H1 (cell line): ENCODE measurements at regions not wholly inside any gene's neighbourhood (a gene's known extent, or its start where the extent isn't known, plus 50 kb on each side); places are given as distances from the start of the nearest gene placed in this dataset.

Experiments
- EGR1 ChIP-seq: IDR thresholded peaks from 2 replicates; pipeline ENCODE4 v1.6.1; 2011; ENCODE audit warnings: low read depth, low read length, borderline replicate concordance
- GTF2F1 ChIP-seq: IDR thresholded peaks from 2 replicates; pipeline ENCODE4 v1.6.1; 2012; ENCODE audit warnings: low read depth, low read length, improper control_type of control experiment, borderline replicate concordance
- HDAC2 ChIP-seq, 2 experiments: fragments of 300-600 bp in 1 of 2; sonication (generic) in 1 of 2; IDR thresholded peaks; 2 replicates each; pipeline ENCODE4 v1.6.1; 2011 to 2012; ENCODE audit warnings: low read depth in 2 of 2, low read length in 2 of 2, mild to moderate bottlenecking in 2 of 2, moderate library complexity in 2 of 2, borderline replicate concordance in 1 of 2, inconsistent platforms in 1 of 2
- HDAC6 ChIP-seq: IDR thresholded peaks from one replicate; pipeline ENCODE4 v1.7.1; 2012; ENCODE audit warnings: low read depth, mild to moderate bottlenecking, inconsistent platforms, low read length, moderate library complexity
- RAD21 ChIP-seq, 2 experiments: IDR thresholded peaks in 1 of 2; conservative IDR thresholded peaks in 1 of 2; 2 replicates each; pipeline ENCODE4 v1.6.1; 2011; ENCODE audit warnings: low read depth in 2 of 2, low read length in 2 of 2, improper control_type of control experiment in 1 of 2, inconsistent platforms in 1 of 2, mild to moderate bottlenecking in 1 of 2, moderate library complexity in 1 of 2
- RNF2 ChIP-seq: fragments of 200-900, 300-1000 bp; sonication (generic); IDR thresholded peaks from 2 replicates; pipeline ENCODE4 v1.7.1; 2016; ENCODE audit warnings: borderline replicate concordance, low read depth, mild to moderate bottlenecking, antibody characterized with exemption, low read length; ENCODE audit not compliant: poor library complexity, severe bottlenecking; ENCODE audit errors: missing control alignments
- SAP30 ChIP-seq: fragments of 300-600 bp; sonication (generic); IDR thresholded peaks from 2 replicates; pipeline ENCODE4 v1.7.1; 2012; ENCODE audit warnings: low read length, moderate library complexity, mild to moderate bottlenecking, inconsistent platforms; ENCODE audit not compliant: insufficient read depth, insufficient replicate concordance
- YY1 ChIP-seq: IDR thresholded peaks from 2 replicates; pipeline ENCODE4 v1.6.1; 2011; ENCODE audit warnings: low read depth, mild to moderate bottlenecking, low read length
- TF ChIP-seq, protein P1 (sequence below): fragments of 300-600 bp; sonication (generic); IDR thresholded peaks from 2 replicates; pipeline ENCODE4 v1.7.1; 2012; ENCODE audit warnings: low read length, moderate library complexity, mild to moderate bottlenecking, inconsistent platforms; ENCODE audit not compliant: insufficient replicate concordance

- TF ChIP-seq, protein P1, sequence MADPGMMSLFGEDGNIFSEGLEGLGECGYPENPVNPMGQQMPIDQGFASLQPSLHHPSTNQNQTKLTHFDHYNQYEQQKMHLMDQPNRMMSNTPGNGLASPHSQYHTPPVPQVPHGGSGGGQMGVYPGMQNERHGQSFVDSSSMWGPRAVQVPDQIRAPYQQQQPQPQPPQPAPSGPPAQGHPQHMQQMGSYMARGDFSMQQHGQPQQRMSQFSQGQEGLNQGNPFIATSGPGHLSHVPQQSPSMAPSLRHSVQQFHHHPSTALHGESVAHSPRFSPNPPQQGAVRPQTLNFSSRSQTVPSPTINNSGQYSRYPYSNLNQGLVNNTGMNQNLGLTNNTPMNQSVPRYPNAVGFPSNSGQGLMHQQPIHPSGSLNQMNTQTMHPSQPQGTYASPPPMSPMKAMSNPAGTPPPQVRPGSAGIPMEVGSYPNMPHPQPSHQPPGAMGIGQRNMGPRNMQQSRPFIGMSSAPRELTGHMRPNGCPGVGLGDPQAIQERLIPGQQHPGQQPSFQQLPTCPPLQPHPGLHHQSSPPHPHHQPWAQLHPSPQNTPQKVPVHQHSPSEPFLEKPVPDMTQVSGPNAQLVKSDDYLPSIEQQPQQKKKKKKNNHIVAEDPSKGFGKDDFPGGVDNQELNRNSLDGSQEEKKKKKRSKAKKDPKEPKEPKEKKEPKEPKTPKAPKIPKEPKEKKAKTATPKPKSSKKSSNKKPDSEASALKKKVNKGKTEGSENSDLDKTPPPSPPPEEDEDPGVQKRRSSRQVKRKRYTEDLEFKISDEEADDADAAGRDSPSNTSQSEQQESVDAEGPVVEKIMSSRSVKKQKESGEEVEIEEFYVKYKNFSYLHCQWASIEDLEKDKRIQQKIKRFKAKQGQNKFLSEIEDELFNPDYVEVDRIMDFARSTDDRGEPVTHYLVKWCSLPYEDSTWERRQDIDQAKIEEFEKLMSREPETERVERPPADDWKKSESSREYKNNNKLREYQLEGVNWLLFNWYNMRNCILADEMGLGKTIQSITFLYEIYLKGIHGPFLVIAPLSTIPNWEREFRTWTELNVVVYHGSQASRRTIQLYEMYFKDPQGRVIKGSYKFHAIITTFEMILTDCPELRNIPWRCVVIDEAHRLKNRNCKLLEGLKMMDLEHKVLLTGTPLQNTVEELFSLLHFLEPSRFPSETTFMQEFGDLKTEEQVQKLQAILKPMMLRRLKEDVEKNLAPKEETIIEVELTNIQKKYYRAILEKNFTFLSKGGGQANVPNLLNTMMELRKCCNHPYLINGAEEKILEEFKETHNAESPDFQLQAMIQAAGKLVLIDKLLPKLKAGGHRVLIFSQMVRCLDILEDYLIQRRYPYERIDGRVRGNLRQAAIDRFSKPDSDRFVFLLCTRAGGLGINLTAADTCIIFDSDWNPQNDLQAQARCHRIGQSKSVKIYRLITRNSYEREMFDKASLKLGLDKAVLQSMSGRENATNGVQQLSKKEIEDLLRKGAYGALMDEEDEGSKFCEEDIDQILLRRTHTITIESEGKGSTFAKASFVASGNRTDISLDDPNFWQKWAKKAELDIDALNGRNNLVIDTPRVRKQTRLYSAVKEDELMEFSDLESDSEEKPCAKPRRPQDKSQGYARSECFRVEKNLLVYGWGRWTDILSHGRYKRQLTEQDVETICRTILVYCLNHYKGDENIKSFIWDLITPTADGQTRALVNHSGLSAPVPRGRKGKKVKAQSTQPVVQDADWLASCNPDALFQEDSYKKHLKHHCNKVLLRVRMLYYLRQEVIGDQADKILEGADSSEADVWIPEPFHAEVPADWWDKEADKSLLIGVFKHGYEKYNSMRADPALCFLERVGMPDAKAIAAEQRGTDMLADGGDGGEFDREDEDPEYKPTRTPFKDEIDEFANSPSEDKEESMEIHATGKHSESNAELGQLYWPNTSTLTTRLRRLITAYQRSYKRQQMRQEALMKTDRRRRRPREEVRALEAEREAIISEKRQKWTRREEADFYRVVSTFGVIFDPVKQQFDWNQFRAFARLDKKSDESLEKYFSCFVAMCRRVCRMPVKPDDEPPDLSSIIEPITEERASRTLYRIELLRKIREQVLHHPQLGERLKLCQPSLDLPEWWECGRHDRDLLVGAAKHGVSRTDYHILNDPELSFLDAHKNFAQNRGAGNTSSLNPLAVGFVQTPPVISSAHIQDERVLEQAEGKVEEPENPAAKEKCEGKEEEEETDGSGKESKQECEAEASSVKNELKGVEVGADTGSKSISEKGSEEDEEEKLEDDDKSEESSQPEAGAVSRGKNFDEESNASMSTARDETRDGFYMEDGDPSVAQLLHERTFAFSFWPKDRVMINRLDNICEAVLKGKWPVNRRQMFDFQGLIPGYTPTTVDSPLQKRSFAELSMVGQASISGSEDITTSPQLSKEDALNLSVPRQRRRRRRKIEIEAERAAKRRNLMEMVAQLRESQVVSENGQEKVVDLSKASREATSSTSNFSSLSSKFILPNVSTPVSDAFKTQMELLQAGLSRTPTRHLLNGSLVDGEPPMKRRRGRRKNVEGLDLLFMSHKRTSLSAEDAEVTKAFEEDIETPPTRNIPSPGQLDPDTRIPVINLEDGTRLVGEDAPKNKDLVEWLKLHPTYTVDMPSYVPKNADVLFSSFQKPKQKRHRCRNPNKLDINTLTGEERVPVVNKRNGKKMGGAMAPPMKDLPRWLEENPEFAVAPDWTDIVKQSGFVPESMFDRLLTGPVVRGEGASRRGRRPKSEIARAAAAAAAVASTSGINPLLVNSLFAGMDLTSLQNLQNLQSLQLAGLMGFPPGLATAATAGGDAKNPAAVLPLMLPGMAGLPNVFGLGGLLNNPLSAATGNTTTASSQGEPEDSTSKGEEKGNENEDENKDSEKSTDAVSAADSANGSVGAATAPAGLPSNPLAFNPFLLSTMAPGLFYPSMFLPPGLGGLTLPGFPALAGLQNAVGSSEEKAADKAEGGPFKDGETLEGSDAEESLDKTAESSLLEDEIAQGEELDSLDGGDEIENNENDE, result no peak
- TF ChIP-seq RNF2 (no peak), SAP30 (no peak), EGR1 (no peak), HDAC2 (IDR thresholded peaks at IDR 0.05; ENCODE audit: borderline replicate concordance in 1 of 2, low read depth in 2 of 2, low read length in 2 of 2) (no peak), GTF2F1 (no peak), YY1 (no peak), HDAC6 (no peak), RAD21 (IDR thresholded peaks at IDR 0.05 in 1 of 2, conservative IDR thresholded peaks at IDR 0.05 in 1 of 2; ENCODE audit: low read depth in 2 of 2, low read length in 2 of 2) (peak; percentile 71 to 73)
Measured at GRCh38 chr6:155530219-155530834, 74.7 kb upstream of the NOX3 start (continued).
